Brain microvascular endothelial cell (primary cell): ENCODE measurements at regions not wholly inside any gene's neighbourhood (a gene's known extent, or its start where the extent isn't known, plus 50 kb on each side); places are given as distances from the start of the nearest gene placed in this dataset.

Source experiments
- DNase-seq: peaks from one replicate; pipeline ENCODE4 v3.0.0-alpha.2; 2020
- H3K27ac ChIP-seq: fragments of 250-450 bp; sonication (Bioruptor Pico); 2 replicates; pipeline ENCODE4 v1.5.1; 2020; ENCODE audit warnings: mild to moderate bottlenecking, moderate library complexity
- H3K27me3 ChIP-seq: fragments of 250-450 bp; sonication (Bioruptor Pico); replicated peaks from 2 replicates; pipeline ENCODE4 v1.5.1; 2020; ENCODE audit warnings: mild to moderate bottlenecking
- H3K36me3 ChIP-seq: fragments of 250-450 bp; sonication (Bioruptor Pico); replicated peaks from 2 replicates; pipeline ENCODE4 v1.5.1; 2020; ENCODE audit warnings: mild to moderate bottlenecking
- H3K4me3 ChIP-seq: 2 replicates; pipeline ENCODE4 v1.5.1; 2011; ENCODE audit warnings: low read depth, mild to moderate bottlenecking, control low read depth, low read length, moderate library complexity
- CTCF ChIP-seq: IDR thresholded peaks from 2 replicates; pipeline ENCODE4 v1.5.1; 2011; ENCODE audit warnings: low read depth, mild to moderate bottlenecking, moderate library complexity, low read length, control low read depth, inconsistent platforms; ENCODE audit errors: missing control alignments
- in situ Hi-C: cut with HindIII; loops from 2 replicates; pipeline ENCODE4 v1.10.0; 2017; ENCODE audit warnings: low sequenced_read_pairs, low pct_ligation_motif_present

- DNase-seq = no peak
- Histone ChIP-seq H3K27me3 (no peaks in the 10 kb centered on the region), H3K4me3 (no peak overlapping the region), H3K27ac (no peak overlapping the region), H3K36me3 (no peaks in the 10 kb centered on the region)
- in situ Hi-C loops = no loop called here
- TF ChIP-seq CTCF = no peak
Observed at GRCh38 chr15:27660676-27661075, 438.4 kb downstream of the OCA2 start.

DNA sequence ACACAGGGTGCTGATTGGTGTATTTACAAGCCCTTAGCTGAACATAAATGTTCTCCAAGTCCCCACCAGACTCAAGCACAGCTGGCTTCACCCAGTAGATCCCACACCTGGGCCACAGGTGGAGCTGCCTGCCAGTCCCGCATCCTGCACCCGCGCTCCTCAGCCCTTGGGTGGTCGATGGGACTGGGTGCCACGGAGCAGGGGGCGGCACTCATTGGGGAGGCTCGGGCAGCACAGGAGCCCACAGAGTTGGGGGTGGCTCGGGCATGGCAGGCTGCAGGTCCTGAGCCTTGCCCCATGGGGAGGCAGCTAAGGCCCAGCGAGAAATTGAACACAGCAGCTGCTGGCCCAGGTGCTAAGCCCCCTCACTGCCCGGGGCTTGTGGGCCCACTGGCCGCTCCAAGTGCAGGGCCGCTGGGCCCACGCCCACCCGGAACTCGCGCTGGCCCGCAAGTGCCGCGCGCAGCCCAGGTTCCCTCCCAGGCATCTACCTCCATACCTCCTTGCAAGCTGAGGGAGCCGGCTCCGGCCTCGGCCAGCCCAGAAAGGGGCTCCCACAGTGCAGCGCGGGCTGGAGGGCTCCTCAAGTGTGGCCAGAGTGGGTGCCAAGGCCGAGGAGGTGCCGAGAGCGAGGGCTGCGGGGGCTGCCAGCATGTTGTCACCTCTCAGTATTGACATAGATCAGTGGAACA, 442.7 kb downstream of the OCA2 start:
- Histone ChIP-seq H3K27ac (no peak overlapping the region), H3K4me3 (no peak overlapping the region), H3K36me3 (no peaks in the 10 kb centered on the region), H3K27me3 (no peaks in the 10 kb centered on the region)
- no peak for DNase-seq
- no peak for TF ChIP-seq CTCF
- in situ Hi-C loops = no loop called here

DNA sequence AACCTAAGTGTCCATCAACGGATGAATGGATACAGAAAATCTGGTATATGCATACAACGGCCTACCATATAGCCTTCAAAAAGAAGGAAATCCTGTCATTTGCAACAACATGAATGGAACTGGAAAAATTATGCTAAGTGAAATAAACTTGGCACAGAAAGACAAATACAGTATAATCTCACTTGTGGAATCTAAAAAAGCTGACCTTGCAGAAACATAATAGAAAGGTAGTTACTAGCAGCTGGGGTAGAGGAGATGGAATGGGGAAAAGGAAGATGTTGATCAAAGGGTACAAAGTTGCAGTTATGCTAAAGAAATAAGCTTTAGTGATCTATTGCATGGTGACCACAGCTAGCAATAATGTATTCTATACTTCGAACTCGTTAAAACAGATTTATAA, 444.1 kb downstream of the OCA2 start:
- DNase-seq = no peak
- no peaks in the 10 kb centered on the region for H3K27me3 ChIP-seq
- H3K4me3 ChIP-seq = no peak overlapping the region
- in situ Hi-C loops = no loop called here
- H3K27ac ChIP-seq = no peak overlapping the region
- no peak for TF ChIP-seq CTCF
- H3K36me3 ChIP-seq = no peaks in the 10 kb centered on the region

- Histone ChIP-seq H3K27me3 (no peaks in the 10 kb centered on the region), H3K36me3 (no peaks in the 10 kb centered on the region), H3K4me3 (no peak overlapping the region), H3K27ac (no peak overlapping the region)
- in situ Hi-C loops = no loop called here
- no peak for TF ChIP-seq CTCF
- DNase-seq = no peak
Observed at GRCh38 chr15:27650244-27650643, 448.9 kb downstream of the OCA2 start.

GRCh38 chr15:27648359-27648758, 450.8 kb downstream of the OCA2 start:
- Histone ChIP-seq H3K27ac (no peak overlapping the region), H3K36me3 (no peaks in the 10 kb centered on the region), H3K4me3 (no peak overlapping the region), H3K27me3 (no peaks in the 10 kb centered on the region)
- no peak for DNase-seq
- in situ Hi-C loops = no loop called here
- no peak for TF ChIP-seq CTCF

DNA sequence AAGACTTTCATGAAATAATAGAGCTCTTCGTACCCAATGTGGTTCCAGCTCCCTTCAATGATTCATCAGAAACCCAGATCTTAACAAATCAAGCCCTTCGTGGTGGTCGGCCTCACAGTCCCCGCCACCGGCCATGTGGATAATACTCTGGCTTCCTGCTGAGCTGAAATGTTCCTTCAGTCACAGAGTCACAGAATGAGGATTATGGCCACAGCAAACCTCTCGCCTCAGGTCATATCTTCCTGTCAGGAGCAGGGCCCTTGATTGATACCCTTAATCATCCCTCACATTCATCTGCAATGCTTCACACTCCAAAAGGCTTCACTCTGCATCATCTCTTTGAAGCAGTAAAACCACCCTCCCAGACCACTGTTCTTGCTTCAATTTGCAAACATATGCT, 452.6 kb downstream of the OCA2 start:
- H3K27me3 ChIP-seq = no peaks in the 10 kb centered on the region
- no peak overlapping the region for H3K4me3 ChIP-seq
- H3K36me3 ChIP-seq = no peaks in the 10 kb centered on the region
- TF ChIP-seq CTCF = no peak
- in situ Hi-C loops = no loop called here
- no peak for DNase-seq
- no peak overlapping the region for H3K27ac ChIP-seq
